Upper lobe of left lung (tissue), 6 donors: ENCODE measurements at regions not wholly inside any gene's neighbourhood (a gene's known extent, or its start where the extent isn't known, plus 50 kb on each side); places are given as distances from the start of the nearest gene placed in this dataset.

Experiments used
- ATAC-seq, 2 donors: fragments of 200-7000 bp; cut with Tn5 transposase; one replicate each; pipeline ENCODE4 v1.9.1; 2022; ENCODE audit warnings: mild to moderate bottlenecking in 2 of 2, moderate library complexity in 2 of 2; ENCODE audit not compliant: low FRiP score in 2 of 2
- DNase-seq, 2 donors: peaks; one replicate each; pipeline ENCODE4 v3.0.0-alpha.2; 2019 to 2020
- H3K27ac ChIP-seq, 4 donors: fragments of 200-600 bp; sonication (generic); one replicate each; pipeline ENCODE4 v1.5.1; 2016 to 2019
- H3K27me3 ChIP-seq, 4 donors: fragments of 200-600 bp; sonication (generic); one replicate each; pipeline ENCODE4 v1.5.1; 2017 to 2019
- H3K36me3 ChIP-seq, 4 donors: fragments of 200-600 bp; sonication (generic); one replicate each; pipeline ENCODE4 v1.5.1; 2016 to 2019
- H3K4me1 ChIP-seq, 4 donors: fragments of 200-600 bp; sonication (generic); one replicate each; pipeline ENCODE4 v1.5.1; 2018 to 2019
- H3K4me3 ChIP-seq, 4 donors: fragments of 200-600 bp; sonication (generic); one replicate each; pipeline ENCODE4 v1.5.1; 2017 to 2019; ENCODE audit warnings: mild to moderate bottlenecking in 2 of 4, moderate library complexity in 1 of 4
- H3K9me3 ChIP-seq, 4 donors: fragments of 200-600 bp; sonication (generic); one replicate each; pipeline ENCODE4 v1.5.1; 2018 to 2019
- EP300 ChIP-seq, 4 donors: sonication (generic); formaldehyde crosslinking; IDR thresholded peaks; one replicate each; pipeline ENCODE4 v1.5.1; 2017; ENCODE audit warnings: antibody characterized with exemption in 4 of 4, control low read depth in 2 of 4
- POLR2A ChIP-seq, 4 donors: fragments of 450-650 bp; IDR thresholded peaks; one replicate each; pipeline ENCODE4 v1.5.1; 2016 to 2017; ENCODE audit warnings: antibody characterized with exemption in 4 of 4, mild to moderate bottlenecking in 2 of 4
- POLR2AphosphoS5 ChIP-seq, 2 donors: sonication (generic); formaldehyde crosslinking; IDR thresholded peaks; one replicate each; pipeline ENCODE4 v1.5.1; 2017; ENCODE audit warnings: antibody characterized with exemption in 2 of 2
- WGBS, 2 donors: methylation state at CpG; one replicate each; pipeline ENCODE4 v1.1.5; 2017 to 2018; 5-methylcytosine and 5-hydroxymethylcytosine counted together
- TF ChIP-seq, protein P1 (sequence below), 6 experiments: fragments of 450-650 bp in 4 of 6; fragments of 200-600 bp in 2 of 6; sonication (generic) in 2 of 6; IDR thresholded peaks; one replicate each; pipeline ENCODE4 v1.5.1; 2016 to 2019; ENCODE audit warnings: antibody characterized with exemption in 6 of 6
- donor health status: DM: no; HTN: no; CAD: no; lungs with moderate emphysema.
- donor health status: DM: no; HTN: yes; CAD: no; lungs with severe emphysema.

DNA sequence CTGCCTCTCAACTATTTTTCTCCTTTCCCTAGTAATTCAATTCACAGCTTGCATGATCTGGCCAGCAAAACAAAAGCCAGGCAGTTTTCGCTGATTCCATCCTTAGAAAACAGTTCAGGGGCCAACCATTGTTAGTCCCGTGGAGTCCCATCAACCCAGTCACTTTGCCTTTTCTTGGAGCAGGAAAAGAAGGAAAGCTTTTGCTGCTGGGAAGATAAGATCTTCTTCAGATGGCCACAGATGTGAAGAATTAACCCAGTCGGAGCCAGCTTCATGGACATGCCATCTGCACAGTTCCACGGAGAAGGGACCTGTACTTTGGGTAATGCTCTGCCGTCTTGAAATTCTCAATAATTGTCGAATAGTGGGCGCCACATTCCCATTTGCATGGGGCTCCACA is 76.9 kb upstream of the TSHZ2 start:
- TF ChIP-seq, protein P1, sequence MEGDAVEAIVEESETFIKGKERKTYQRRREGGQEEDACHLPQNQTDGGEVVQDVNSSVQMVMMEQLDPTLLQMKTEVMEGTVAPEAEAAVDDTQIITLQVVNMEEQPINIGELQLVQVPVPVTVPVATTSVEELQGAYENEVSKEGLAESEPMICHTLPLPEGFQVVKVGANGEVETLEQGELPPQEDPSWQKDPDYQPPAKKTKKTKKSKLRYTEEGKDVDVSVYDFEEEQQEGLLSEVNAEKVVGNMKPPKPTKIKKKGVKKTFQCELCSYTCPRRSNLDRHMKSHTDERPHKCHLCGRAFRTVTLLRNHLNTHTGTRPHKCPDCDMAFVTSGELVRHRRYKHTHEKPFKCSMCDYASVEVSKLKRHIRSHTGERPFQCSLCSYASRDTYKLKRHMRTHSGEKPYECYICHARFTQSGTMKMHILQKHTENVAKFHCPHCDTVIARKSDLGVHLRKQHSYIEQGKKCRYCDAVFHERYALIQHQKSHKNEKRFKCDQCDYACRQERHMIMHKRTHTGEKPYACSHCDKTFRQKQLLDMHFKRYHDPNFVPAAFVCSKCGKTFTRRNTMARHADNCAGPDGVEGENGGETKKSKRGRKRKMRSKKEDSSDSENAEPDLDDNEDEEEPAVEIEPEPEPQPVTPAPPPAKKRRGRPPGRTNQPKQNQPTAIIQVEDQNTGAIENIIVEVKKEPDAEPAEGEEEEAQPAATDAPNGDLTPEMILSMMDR (IDR thresholded peaks at IDR 0.05) = no peak
- no peak for TF ChIP-seq EP300 (IDR thresholded peaks at IDR 0.05)
- TF ChIP-seq POLR2AphosphoS5 (IDR thresholded peaks at IDR 0.05) = no peak
- TF ChIP-seq POLR2A (IDR thresholded peaks at IDR 0.05) = no peak

DNA sequence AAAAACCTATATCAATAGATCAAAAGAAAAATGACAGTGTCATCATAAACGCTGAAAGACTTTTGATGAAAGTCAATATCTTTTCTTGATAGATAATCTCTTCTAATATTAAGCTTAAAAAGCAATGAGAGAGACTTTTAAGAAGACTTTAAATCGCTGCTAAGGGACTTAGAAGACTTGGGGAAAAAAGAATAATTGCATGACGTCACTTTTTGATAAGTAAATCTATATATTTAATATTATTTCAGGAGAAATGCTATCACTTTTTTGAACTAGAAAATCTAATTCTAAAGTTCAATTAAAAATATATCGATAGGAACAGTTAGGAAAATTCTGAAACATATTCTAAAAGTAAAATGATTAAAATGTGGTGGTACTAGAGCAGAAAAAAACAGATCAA is 78.7 kb upstream of the TSHZ2 start:
- ATAC-seq = no peak
- Histone ChIP-seq H3K27me3 (no peaks in the 10 kb centered on the region), H3K9me3 (no peaks in the 10 kb centered on the region), H3K4me3 (no peak overlapping the region), H3K27ac (no peak overlapping the region), H3K4me1 (peaks cover 0 to 5% (median 0%) of the 10 kb centered on the region in 4 donors), H3K36me3 (no peaks in the 10 kb centered on the region)
- TF ChIP-seq, protein P1 (IDR thresholded peaks at IDR 0.05) = no peak
- TF ChIP-seq EP300 (IDR thresholded peaks at IDR 0.05) = no peak
- no peak for TF ChIP-seq POLR2A (IDR thresholded peaks at IDR 0.05)
- TF ChIP-seq POLR2AphosphoS5 (IDR thresholded peaks at IDR 0.05) = no peak
- WGBS, 2 donors = 84 to 92% methylated on average over 4 of the region's 4 CpGs
- no peak for DNase-seq

More for the DNA sequence above, 76.9 kb upstream of the TSHZ2 start:
- Histone ChIP-seq H3K9me3 (no peaks in the 10 kb centered on the region), H3K36me3 (no peaks in the 10 kb centered on the region), H3K4me1 (peaks cover 0 to 5% (median 0%) of the 10 kb centered on the region in 4 donors), H3K27me3 (no peaks in the 10 kb centered on the region), H3K4me3 (no peak overlapping the region), H3K27ac (no peak overlapping the region)
- DNase-seq (no peak), ATAC-seq (no peak)
- 46 to 61% methylated on average over 7 of the region's 7 CpGs for WGBS, 2 donors

DNA sequence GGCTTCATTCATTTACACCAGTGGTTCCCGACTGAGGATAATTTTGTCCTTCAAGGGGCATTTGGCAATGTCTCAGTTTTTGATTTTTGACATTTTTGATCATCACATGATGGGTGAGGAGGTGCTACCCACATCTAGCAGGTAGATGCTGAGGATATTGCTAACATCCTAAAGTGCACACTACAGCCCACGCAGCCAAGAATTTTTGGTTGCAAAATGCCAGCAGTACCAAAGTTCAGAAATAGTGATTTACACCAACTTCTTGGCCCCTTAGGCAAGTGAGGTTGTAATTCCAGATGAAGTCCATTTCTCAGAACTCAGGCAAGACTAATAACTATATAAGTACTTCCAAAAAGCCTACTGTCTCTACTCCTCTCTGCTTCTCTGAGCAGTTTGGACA is 80.1 kb upstream of the TSHZ2 start:
- DNase-seq (no peak), ATAC-seq (no peak)
- TF ChIP-seq POLR2A (IDR thresholded peaks at IDR 0.05) = no peak
- no peak for TF ChIP-seq EP300 (IDR thresholded peaks at IDR 0.05)
- TF ChIP-seq, protein P1 (IDR thresholded peaks at IDR 0.05) = no peak
- no peak for TF ChIP-seq POLR2AphosphoS5 (IDR thresholded peaks at IDR 0.05)
- Histone ChIP-seq H3K36me3 (no peaks in the 10 kb centered on the region), H3K27me3 (no peaks in the 10 kb centered on the region), H3K27ac (no peak overlapping the region), H3K4me1 (peaks cover 0 to 5% (median 0%) of the 10 kb centered on the region in 4 donors), H3K4me3 (no peak overlapping the region), H3K9me3 (no peaks in the 10 kb centered on the region)
- WGBS, 2 donors = 86 to 88% methylated on average over 2 of the region's 2 CpGs

DNA sequence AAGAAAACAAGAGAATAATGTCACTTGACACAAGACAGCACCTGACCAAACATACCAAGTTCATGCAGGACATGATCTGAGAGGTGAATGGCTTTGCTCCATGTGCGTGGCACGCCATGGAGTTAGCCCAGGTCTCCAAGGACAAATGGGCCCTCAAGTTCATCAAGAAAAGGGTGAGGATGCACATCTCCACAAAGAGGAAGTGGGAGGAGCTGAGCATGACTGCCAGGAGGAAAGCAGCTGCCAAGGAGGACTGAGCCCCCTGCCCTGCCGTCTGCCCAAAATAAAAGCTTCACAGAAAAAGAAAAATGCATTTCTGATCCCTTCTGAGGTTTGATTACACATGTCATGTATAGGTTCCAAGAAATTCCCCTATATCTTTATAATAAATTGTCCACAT is 82.0 kb upstream of the TSHZ2 start:
- Histone ChIP-seq H3K9me3 (no peaks in the 10 kb centered on the region), H3K27me3 (no peaks in the 10 kb centered on the region), H3K4me1 (no peaks in the 10 kb centered on the region), H3K4me3 (no peak overlapping the region), H3K27ac (no peak overlapping the region), H3K36me3 (no peaks in the 10 kb centered on the region)
- ATAC-seq (no peak), DNase-seq (no peak)
- WGBS, 2 donors = 75 to 78% methylated on average over 3 of the region's 3 CpGs
- TF ChIP-seq POLR2AphosphoS5 (IDR thresholded peaks at IDR 0.05) (no peak), EP300 (IDR thresholded peaks at IDR 0.05) (no peak), POLR2A (IDR thresholded peaks at IDR 0.05) (no peak)
- TF ChIP-seq, protein P1 (IDR thresholded peaks at IDR 0.05) = no peak

DNA sequence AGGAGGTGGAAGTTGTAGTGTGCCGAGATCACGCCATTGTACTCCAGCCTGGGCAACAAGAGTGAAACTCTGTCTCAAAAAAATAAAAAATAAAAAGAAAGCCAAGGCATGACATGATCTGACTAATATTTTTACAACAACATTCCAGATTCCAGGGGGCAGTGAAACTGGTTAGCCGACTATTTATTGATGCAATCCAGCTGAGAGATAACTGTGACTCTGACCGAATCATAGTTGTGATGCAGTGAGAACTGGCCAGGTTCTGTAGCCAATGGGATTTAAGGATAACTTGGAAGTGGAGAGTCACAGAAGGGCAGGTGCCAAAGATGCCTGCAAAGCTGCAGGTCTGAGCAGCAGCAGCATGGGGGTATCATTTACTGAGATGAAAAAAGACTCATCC is 82.9 kb upstream of the TSHZ2 start:
- WGBS, 2 donors = 62 to 70% methylated on average over 4 of the region's 4 CpGs
- DNase-seq (no peak), ATAC-seq (peak in 1 of 2 donors; percentile 26)
- TF ChIP-seq EP300 (IDR thresholded peaks at IDR 0.05) = no peak
- TF ChIP-seq, protein P1 (IDR thresholded peaks at IDR 0.05) = no peak
- TF ChIP-seq POLR2A (IDR thresholded peaks at IDR 0.05) = no peak
- TF ChIP-seq POLR2AphosphoS5 (IDR thresholded peaks at IDR 0.05) = no peak
- no peaks in the 10 kb centered on the region for H3K27me3 ChIP-seq
- no peak overlapping the region for H3K27ac ChIP-seq
- no peaks in the 10 kb centered on the region for H3K36me3 ChIP-seq
- no peaks in the 10 kb centered on the region for H3K9me3 ChIP-seq
- H3K4me1 ChIP-seq = no peaks in the 10 kb centered on the region
- no peak overlapping the region for H3K4me3 ChIP-seq
